ENCODE measurements at regions not wholly inside any gene's neighbourhood (a gene's known extent, or its start where the extent isn't known, plus 50 kb on each side); places are given as distances from the start of the nearest gene placed in this dataset.

GRCh38 chr4:56732301-56732700, 51.2 kb upstream of the HOPX start:
- no peaks in the 10 kb centered on the region for H3K4me1 ChIP-seq (ENCODE audit: control insufficient read depth, insufficient read depth, low read length, poor library complexity, severe bottlenecking)
- H3K27me3 ChIP-seq (ENCODE audit: control insufficient read depth, insufficient read depth, low read length): peaks cover under 1% of the 10 kb centered on the region
- DNase-seq (no peak), ATAC-seq (ENCODE audit: low read depth in 2 of 2) (no peak)
- no peaks in the 10 kb centered on the region for H3K36me3 ChIP-seq (ENCODE audit: control insufficient read depth, insufficient read depth, low read length)
- no peak overlapping the region for H3K27ac ChIP-seq (ENCODE audit: insufficient read depth, low read length, poor library complexity, severe bottlenecking)
- no peaks in the 10 kb centered on the region for H3K9me3 ChIP-seq (ENCODE audit: control insufficient read depth in 2 of 2, low read length in 2 of 2)
- peaks cover 0 to 6% (median 0%) of the 10 kb centered on the region in 4 donors for H3K4me1 Mint-ChIP-seq
- H3K36me3 Mint-ChIP-seq: no peaks in the 10 kb centered on the region
- no peak overlapping the region for H3K4me3 Mint-ChIP-seq
- H3K9me3 Mint-ChIP-seq: peaks cover 0 to 2% (median 0%) of the 10 kb centered on the region in 7 donors
- no peak overlapping the region for H3K27ac Mint-ChIP-seq
- H3K4me3 ChIP-seq (ENCODE audit: low read depth, low read length): no peak overlapping the region
- no peaks in the 10 kb centered on the region for H3K27me3 Mint-ChIP-seq

- Mint-ChIP-seq H3K36me3 (no peaks in the 10 kb centered on the region), H3K9me3 (peaks cover 0 to 5% (median 0%) of the 10 kb centered on the region in 7 donors), H3K4me1 (peaks cover 0 to 6% (median 0%) of the 10 kb centered on the region in 4 donors), H3K27ac (no peak overlapping the region), H3K4me3 (no peak overlapping the region), H3K27me3 (no peaks in the 10 kb centered on the region)
- DNase-seq (no peak), ATAC-seq (ENCODE audit: low read depth in 2 of 2) (no peak)
- Histone ChIP-seq H3K9me3 (ENCODE audit: control insufficient read depth in 2 of 2, low read length in 2 of 2) (no peaks in the 10 kb centered on the region), H3K27me3 (ENCODE audit: control insufficient read depth, insufficient read depth, low read length) (peaks cover 2% of the 10 kb centered on the region), H3K4me1 (ENCODE audit: control insufficient read depth, insufficient read depth, low read length, poor library complexity, severe bottlenecking) (no peaks in the 10 kb centered on the region), H3K27ac (ENCODE audit: insufficient read depth, low read length, poor library complexity, severe bottlenecking) (no peak overlapping the region), H3K36me3 (ENCODE audit: control insufficient read depth, insufficient read depth, low read length) (no peaks in the 10 kb centered on the region), H3K4me3 (ENCODE audit: low read depth, low read length) (no peak overlapping the region)
Measured at GRCh38 chr4:56731857-56732256, 50.8 kb upstream of the HOPX start.
